Activated naive CD4-positive, alpha-beta T cell (primary cell): ENCODE measurements at regions not wholly inside any gene's neighbourhood (a gene's known extent, or its start where the extent isn't known, plus 50 kb on each side); places are given as distances from the start of the nearest gene placed in this dataset.
"Not testable (repeated sequence)": the region's sequence is repeated elsewhere in the genome, so short reads cannot be mapped to it uniquely, and the experiment has no call there.

ENCODE experiments used
- DNase-seq, 4 experiments: peaks; one replicate each; lab custom pipeline; 2025; lab: John Stamatoyannopoulos, UW

DNA sequence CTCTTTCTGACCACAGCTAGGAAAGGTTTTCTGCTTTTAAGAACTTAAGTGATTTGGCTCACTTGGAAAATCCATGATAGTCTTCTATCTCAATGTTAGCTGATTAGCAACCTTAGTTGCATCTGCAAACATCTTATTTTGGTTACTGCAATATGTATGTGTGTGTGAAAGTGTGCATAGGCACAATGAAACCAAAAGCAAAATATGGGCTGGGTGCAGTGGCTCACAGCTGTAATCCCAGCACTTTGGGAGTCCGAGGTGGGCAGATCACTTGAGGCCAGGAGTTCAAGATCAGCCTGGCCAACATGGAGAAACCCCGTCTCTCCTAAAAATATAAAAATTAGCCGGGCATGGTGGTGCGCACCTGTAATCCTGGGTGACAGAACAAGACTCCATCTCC is 246.9 kb upstream of the NCAM1 start:
- DNase-seq: not testable (repeated sequence)

DNA sequence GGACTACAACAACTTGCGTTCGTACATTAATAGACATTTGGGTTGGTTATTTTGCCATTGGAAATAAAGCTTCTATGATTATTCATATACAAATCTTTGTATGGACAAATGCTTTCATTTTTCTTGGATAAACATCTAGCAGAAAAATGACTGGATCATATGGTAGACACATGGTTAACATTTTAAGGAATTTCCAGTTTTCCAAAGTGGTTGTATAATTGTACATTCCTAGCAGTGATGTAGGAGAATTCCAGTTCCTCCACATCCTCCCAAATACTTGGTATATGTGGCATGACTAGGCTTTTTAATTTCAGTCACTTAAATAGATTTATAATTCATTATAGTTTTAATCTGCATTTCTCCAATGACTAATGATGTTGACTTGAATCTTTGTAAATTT is 246.2 kb upstream of the NCAM1 start:
- DNase-seq: no peak

DNA sequence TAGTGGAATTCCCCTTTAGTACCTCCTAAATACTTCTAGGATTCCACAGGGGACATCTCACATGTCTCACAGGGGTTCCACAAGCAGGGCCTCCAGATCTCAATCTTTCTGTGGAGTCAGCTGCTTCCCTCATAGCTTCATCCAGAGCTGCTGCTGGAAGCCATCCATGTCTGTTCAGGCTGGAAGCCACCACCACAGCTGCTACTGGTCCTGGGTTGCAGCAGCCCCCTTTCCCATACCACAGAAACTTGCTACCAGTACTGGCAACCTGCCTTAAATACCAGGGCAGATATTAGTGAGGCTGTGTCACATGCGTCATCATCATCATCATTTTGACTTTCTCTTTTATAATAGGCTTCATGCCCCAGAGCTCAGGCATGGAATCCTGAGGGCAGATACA is 242.7 kb upstream of the NCAM1 start:
- no peak for DNase-seq

DNA sequence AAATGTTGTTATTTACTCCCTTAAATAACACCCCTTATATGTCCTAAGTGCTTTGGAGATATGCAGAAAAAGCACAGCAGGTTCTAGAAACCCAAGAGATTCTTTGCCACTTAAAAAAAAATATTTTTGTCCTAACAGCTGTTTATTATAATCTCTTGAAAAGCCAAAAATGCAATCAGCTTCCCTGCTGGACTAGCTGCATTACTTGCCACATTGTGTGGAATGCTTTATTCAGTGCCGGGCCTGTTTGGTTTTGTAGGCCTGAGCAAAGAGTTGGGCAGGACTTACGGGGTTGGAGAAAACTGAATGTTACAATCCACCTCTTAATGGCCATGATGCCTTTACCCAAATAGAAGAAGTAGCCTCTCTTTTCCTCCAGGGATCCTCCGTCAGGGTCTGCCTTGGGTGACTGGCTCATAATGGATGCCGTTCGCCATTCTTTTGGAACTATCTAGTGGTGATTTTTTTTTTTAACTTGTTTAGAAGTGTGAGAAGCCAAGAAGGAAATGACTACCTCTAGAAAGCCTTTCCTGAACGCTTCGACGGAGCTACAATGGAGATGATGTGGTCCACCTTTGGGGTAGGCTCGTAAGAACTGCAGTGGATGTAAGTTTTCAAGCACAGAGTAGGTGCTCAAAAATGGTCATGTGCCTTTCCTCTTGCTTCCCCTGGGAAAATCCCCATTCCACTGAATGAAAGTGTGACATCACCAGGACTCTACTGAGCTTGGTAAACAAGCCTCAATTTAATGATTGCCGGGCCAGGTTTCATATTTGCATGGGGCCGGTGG is 241.3 kb upstream of the NCAM1 start:
- no peak for DNase-seq

DNA sequence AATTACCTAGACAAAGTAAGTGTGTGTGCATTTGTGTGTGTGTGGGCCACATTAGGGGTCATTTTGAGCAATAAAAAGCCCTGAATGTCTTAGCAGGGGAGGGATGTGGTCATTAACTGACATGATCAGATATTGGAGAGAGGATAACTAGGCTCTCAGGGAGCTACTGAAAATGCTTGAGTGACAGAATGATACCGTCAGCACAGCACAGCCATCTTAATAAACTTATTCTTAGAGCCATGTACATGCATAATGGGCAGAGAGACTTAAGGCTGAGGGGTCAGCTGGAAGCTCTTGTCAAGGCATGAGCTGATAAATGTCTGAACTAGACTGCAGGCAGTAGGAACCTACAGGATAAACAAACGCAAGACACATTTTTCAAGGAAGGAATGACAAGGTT is 239.1 kb upstream of the NCAM1 start:
- no peak for DNase-seq

DNA sequence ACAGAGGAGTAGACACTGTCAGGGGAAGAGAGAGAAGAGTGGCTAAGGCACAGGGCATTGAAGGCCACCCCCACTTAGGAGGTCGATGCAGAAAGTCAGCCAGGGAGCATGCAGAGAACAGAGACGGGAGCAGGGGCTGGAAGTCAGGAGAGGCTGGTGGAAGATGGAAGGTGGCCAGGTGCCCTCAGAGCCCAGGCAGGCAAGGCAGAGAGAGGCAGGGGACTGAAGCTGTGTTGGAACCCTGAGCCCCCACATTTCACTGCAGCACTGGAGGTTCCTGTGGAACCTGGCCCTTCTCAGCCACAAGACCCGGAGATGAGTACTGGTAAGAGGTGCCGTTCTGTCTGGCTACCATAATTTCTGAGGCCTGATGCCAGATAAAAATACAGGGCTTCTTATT is 238.3 kb upstream of the NCAM1 start:
- no peak for DNase-seq

DNA sequence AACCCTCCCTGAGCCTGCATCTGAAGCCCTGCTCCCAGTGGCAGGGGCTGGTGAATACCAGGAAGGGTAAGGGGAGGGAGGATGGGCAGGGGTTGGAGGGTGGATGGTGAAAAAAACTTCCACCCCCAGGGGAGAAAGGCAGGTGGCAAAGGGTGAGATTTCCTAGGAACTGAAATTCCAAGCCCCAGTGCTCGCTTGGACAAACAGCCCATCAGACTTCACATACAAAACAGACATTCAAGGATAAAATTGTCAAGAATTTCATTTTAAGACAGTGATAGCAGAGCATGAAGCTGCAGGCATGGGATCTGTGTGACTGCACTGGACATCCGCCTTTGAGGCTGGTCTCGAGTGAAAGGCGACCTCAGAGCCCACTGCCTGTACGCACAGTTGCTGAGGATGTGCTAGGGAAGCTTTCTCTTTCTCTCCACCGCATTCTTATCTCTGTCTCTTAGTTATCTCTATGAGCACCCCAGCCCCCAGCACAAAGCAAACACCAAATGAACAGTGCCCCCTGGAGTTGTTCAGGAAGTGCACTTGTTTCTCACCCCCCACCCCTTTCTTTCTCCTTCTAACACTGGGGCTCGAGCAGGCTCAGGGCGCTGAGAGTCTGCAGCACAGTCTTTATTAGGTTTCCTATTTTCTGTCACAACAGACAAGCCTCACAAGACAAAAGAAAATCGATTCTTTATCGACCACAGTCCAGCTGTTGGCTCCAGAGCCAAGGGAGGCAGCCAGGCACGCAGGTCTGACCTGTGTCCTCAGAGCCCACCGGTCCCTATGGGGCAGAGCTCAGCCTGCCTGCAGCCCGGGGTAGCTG is 237.3 kb upstream of the NCAM1 start:
- DNase-seq: no peak

DNA sequence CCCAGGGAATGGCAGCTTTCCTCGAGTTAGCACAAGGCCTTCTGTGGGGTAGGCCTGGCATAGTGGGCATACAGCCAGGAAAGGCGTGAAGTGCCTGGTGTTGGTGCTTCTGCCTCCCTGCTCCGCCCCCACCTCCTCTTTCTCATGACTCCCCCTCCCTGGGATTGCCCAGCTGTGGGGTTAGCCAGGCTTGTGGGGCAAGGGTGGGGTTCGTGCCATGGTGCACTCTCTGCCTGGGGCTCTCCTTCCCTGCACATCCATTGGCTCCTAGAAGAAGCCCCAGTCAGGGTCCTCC is 236.8 kb upstream of the NCAM1 start:
- no peak for DNase-seq

DNA sequence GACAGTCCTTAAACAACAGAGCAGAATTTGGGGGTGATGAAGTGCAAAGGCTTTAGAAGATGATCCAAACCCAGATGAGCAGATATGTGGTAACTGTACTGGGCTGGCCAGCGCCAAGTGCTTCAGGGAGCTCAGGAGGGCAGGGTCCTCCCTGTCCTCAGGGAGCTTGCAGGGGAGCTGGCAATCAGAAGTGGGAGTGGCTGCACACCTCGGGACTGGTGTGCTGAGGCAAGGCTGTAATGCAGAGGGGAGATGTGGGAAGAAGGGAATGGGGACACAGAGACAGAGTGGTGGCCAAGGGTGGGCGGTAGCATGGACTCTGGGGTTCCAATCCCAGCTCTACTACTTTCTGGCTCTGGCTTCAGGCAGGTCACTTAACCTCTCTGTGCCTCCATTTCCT is 235.6 kb upstream of the NCAM1 start:
- DNase-seq: no peak

DNA sequence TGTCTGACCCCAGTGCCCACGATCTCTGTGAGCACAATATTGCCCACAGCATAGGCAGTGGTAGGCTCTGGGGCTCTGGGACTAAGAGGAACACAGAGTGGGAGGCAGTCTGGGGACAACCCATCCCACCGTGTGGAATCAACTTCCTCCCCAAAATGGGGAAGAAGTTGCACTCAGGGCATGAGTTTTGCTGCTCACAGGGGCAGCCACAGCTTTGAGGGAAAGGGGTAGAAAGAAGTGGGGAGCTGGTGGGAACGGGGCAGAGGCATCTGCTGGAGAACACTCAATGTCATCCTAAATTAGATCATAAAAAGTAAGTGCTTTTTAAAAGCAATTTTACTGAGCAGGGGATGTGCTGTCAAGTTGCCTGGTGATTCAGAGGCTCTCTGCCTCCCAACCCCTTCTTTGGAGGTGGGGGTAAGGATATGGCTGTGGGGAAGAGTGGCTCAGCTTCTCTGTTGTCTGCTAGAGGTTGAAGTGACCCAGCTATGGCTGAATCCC is 233.8 kb upstream of the NCAM1 start:
- DNase-seq: no peak

DNA sequence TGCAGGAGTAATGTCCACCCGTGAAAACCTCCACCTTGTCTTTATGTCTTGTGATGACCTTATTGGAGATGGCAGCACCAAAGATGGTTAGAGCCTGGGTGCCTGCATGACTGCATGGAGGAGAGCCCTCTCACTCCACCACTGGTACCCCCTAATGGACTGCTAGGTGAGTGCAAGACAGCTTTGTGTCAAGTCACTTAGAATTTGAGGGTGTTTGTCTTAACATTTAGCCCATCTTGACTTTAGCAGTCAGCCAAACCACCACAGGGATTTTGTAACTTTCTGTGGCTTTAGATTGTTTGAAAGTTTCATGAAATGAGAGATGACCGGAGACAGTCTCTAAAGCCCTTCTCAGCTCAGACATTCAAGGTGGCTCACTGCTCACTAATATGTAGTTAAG is 232.9 kb upstream of the NCAM1 start:
- no peak for DNase-seq

DNA sequence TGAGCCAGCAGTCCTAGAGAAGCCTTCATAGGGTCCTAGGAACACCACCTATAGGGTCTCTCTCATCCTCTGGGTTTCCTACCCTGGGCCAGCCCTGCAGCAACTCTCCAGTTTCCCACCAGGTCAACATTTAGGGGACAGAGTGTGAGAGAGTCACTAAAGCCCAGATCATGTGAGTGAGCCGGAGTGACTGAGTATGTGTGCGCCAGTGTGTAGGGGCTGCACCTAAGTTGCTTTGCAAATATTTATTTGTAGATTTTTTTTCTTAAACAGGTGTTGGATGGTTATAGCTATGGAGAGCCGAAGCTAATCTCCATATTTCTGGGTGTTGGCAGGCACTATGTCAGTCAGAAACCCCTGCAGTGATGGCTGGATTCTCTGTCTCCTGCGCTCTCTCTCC is 232.5 kb upstream of the NCAM1 start:
- no peak for DNase-seq

DNA sequence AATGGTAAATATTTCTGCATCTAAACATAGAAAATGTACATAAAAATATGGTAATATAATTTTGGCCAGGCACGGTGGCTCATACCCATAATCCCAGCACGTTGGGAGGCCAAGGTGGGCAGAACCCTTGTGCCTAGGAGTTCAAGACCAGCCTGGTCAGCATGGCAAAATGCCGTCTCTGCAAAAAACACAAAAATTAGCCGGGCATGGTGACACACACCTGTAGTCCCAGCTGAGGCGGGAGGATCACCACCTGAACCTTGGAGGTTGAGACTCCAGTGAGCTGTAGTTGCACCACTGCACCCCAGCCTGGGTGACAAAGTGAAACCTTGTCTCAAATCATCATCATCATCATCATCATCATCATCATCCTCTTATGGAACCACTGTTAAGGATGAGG is 230.6 kb upstream of the NCAM1 start:
- no peak for DNase-seq

DNA sequence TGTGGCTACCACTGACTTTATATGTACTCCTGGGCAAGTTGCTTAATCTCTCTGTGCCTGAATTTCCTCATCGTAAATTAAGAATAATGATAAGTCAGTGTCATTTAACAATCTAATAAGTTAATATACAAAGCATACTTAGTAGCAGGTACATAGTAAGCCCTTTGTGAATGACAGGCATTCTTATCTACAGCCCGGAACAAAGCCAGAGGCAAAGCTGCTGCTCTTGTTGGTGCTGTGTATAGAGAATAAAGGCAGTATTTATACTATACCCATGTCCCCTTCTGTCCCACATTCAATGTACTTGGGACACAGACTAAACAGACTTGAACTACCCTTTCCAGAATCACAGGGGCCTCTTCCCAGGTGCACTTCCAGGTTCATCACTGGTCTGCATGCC is 229.7 kb upstream of the NCAM1 start:
- no peak for DNase-seq

DNA sequence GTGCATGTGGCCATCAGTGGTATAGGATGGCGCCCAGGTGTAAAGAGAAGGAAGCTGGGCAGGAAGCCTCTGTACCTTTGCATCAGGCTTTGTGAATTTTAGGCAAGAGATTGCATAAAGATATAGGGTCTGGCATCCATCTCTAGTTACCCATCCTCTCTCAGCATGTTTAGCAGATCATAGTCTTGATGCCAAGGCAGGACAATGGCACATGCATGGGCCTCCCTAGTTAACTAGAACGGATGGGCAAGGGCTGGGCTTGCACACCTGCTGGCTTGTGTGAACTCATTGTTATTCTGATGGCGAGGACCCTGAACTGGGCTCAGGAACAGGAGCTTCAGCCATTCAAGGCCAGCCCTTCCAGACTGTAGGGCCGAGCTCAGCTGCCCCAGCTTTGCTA is 229.2 kb upstream of the NCAM1 start:
- DNase-seq: no peak

DNA sequence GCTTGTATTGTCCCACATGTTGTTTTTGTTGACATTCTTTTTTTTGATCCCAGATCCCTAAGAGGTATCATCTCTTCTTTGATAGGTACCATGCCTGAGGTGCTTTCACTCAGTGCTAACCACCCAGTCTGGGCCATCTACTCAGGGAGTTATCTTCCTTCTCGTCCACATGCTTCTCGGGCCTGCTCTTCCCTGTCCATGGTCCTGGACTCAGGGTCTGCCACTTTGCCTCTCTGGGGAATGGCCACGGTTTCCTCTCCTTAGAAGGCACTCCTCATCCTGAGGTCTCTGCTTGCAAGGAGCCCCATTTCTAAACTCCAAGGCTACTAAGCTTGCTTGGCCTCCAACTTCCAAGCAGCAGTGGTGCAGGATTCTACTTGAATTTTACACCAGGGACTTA is 227.0 kb upstream of the NCAM1 start:
- no peak for DNase-seq

DNA sequence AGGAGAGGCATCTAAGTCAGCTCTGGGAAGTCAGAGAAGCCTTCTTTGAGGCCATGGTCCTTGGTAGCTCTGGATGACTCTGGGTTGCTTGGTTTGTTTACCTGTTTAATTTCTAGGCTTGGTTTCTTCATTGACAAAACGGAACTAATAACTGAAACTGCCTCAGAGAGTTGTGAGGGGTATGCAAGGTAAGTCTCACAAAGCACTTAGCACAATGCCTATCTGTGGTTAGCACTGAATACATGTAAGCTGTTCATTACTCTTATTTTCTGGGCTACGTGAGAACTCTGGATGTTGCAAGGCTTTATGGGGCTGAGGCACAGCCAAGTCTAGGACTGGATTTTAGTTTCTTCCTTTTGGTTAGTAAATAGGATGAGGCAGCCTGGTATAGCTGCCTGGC is 225.8 kb upstream of the NCAM1 start:
- no peak for DNase-seq

DNA sequence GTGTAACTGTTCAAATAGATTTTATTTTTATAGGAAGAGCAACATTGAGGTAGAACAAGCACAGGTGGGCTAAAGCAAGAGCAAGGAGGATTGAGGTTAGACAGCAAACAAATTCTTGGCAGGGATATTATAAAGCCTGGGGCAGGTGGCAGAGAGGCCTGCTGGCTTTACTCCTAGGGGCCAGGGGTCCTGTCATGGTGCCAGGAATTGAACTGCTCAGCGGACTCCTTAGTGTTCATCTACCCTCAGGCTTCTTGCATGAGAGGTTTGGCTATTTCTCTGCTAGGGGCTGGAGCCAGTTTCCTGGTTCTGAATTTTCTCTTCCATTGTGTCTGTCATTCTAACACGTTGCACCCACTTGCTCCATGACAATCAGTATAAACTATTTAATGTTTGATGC is 217.2 kb upstream of the NCAM1 start:
- DNase-seq: no peak

DNA sequence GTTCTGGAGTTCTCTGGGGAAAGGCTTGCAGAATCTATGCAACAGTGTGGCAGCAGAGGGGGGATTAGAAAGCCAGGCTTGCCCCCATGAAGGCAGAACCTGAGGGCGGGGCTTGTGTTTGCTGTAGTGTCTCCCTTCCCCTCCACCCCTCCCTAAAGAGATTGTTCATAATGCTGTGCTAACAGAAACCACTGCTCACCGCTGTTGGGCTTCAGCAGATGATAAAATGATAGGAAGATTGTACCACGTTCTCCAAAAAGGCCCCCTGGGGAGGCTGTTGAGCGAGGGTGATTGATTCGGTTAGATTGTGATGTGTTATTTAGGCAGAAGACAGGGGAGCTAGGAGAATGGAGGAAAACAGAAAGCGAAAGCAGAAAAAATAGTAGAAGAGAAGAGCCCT is 215.2 kb upstream of the NCAM1 start:
- DNase-seq: no peak

DNA sequence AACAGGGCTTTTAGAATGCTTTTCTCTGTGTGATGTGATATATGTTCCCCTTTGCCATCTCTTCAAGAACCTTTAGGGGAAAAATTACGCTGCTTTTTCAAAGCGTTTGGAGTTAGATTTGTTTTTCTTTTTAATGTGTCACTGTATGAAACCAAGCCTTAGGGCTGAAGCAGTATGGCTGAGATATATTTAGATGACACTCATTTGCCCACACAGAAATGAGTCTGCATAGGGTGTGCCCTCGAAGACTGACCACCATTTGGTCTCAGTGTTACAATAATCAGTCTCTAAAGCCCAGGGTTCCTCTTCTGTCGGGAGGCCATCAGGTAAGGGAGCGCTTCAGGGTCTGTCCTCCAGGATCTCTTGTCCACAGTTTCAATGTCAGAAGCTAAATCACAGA is 213.0 kb upstream of the NCAM1 start:
- DNase-seq: no peak

DNA sequence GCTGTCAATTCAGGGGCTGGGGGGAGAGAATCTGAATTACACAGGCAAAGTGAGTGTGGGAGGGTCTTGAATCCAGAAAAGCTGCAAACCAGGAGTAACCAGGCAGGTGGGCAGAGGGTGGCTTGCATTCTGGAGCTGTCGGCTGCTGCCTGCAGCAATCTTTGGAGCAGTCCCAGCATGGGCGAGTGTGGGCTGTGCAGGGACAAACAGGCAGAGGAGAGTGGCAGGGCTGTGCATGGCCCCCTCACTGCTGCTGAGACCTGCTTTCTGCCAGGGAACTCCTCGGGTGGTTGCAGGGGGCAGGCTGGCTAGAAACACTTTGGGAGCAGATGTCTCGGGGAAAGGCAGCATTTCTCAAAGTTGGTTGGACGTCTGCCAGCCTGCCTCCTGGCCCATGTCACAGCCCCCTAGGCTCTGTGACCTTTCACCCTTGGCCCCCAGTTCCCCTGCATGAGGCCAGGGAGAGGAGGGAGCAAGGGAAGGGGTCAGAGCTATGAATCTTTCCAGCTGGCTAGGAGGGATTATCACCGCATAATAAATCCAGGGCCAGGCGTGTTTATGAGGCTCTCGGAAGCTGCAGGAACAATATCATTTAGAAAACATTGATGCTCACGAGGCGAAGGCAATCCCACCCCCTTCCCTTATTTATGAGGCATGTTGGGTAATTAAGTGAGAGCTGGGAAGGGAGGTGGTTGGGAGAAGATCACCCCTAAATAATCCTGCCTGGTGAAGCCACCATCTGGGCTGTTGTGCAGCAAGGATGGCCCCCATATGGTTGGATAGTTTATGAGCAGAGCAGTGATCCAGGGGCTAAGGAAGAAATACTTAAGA is 212.3 kb upstream of the NCAM1 start:
- no peak for DNase-seq

DNA sequence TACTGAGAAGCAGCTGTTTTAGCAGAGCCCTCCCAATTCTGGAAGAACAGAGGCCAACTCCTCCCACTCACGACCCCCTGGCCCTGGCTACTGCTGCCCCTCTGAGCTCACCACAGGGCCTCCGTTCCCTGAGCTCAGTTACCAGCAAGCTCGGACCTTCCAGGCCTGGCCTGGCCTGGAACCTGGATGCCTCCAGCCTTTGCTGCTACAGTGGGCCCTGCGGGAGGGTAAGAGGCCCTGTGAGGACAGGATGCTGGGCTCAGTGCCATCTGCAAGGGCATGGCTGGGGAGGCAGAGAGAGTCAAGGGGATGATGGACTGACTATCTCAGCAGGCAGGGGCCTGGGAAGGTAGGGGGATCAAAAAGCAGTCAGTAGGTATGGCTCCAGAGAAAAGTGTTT is 209.9 kb upstream of the NCAM1 start:
- DNase-seq: no peak

DNA sequence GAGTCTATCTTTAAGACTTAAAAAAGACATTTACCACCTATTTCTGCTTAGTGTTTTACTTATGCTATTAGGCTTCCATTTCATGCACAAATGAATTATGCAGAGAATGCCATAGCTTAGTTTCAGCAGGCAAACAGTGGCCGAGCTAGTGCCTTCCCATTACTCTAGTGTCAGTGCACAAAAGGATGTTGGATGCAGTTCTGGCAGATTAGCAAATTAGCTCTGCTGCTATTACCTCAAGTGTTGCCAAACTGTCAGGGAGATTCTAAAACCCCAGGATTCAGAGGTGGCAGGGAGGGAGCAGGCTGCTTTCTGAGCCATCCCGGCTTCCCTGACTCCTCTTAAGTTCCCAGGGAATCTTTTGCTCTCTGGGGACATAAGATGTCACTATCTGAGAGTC is 209.4 kb upstream of the NCAM1 start:
- no peak for DNase-seq
